HCT116 (cell line): ENCODE measurements at regions not wholly inside any gene's neighbourhood (a gene's known extent, or its start where the extent isn't known, plus 50 kb on each side); places are given as distances from the start of the nearest gene placed in this dataset.

Experiments
- CTCF ChIP-seq, 3 experiments: fragments of 200-600 bp in 1 of 3; sonication (generic) in 1 of 3; IDR thresholded peaks in 2 of 3; conservative IDR thresholded peaks in 1 of 3; 2 replicates each; pipeline ENCODE4 v1.5.1; 2012 to 2017; ENCODE audit warnings: low read depth in 2 of 3, low read length in 2 of 3, antibody characterized with exemption in 1 of 3, borderline replicate concordance in 1 of 3, control low read depth in 1 of 3, mild to moderate bottlenecking in 1 of 3, mixed read lengths in 1 of 3, mixed run types in 1 of 3, moderate library complexity in 1 of 3; ENCODE audit not compliant: insufficient read depth in 1 of 3
- EZH2 ChIP-seq: fragments of 200-600 bp; sonication (generic); IDR thresholded peaks from 2 replicates; pipeline ENCODE4 v1.6.1; 2017; ENCODE audit warnings: antibody characterized with exemption, mixed run types
- MAX ChIP-seq: IDR thresholded peaks from 2 replicates; pipeline ENCODE4 v1.6.1; 2012
- POLR2A ChIP-seq: IDR thresholded peaks from 2 replicates; pipeline ENCODE4 v1.7.0; 2011; ENCODE audit warnings: borderline replicate concordance; ENCODE audit not compliant: insufficient read depth, insufficient read length; ENCODE audit errors: extremely low read depth
- POLR2AphosphoS5 ChIP-seq: IDR thresholded peaks from 2 replicates; pipeline ENCODE4 v1.6.1; 2011; ENCODE audit warnings: mild to moderate bottlenecking, low read depth, low read length, moderate library complexity
- RAD21 ChIP-seq: IDR thresholded peaks from 2 replicates; pipeline ENCODE4 v1.6.1; 2012; ENCODE audit warnings: low read depth, mild to moderate bottlenecking
- SIN3A ChIP-seq: IDR thresholded peaks from 2 replicates; pipeline ENCODE4 v1.6.1; 2012; ENCODE audit warnings: low read depth
- SRF ChIP-seq: IDR thresholded peaks from 2 replicates; pipeline ENCODE4 v1.6.1; 2012; ENCODE audit warnings: low read depth
- ZNF274 ChIP-seq: fragments of 200-500 bp; sonication (Bioruptor generic); IDR thresholded peaks from 2 replicates; pipeline ENCODE4 v1.6.1; 2014; ENCODE audit warnings: mild to moderate bottlenecking, low read depth, low read length, inconsistent platforms
- TF ChIP-seq, protein P1 (sequence below): IDR thresholded peaks from 2 replicates; pipeline ENCODE4 v1.6.1; 2011; ENCODE audit warnings: mild to moderate bottlenecking, low read length, moderate library complexity; ENCODE audit not compliant: insufficient replicate concordance; ENCODE audit errors: extremely low read depth
- TF ChIP-seq, protein P2 (sequence below): IDR thresholded peaks from 2 replicates; pipeline ENCODE4 v1.6.1; 2012; ENCODE audit warnings: low read depth

- TF ChIP-seq EZH2, result no peak
- no peak for TF ChIP-seq RAD21
- TF ChIP-seq SIN3A, result no peak
- no peak for TF ChIP-seq CTCF (IDR thresholded peaks at IDR 0.05 in 2 of 3, conservative IDR thresholded peaks at IDR 0.05 in 1 of 3; ENCODE audit: borderline replicate concordance in 1 of 3, insufficient read depth in 1 of 3, low read depth in 2 of 3, low read length in 2 of 3)
- TF ChIP-seq, protein P1, sequence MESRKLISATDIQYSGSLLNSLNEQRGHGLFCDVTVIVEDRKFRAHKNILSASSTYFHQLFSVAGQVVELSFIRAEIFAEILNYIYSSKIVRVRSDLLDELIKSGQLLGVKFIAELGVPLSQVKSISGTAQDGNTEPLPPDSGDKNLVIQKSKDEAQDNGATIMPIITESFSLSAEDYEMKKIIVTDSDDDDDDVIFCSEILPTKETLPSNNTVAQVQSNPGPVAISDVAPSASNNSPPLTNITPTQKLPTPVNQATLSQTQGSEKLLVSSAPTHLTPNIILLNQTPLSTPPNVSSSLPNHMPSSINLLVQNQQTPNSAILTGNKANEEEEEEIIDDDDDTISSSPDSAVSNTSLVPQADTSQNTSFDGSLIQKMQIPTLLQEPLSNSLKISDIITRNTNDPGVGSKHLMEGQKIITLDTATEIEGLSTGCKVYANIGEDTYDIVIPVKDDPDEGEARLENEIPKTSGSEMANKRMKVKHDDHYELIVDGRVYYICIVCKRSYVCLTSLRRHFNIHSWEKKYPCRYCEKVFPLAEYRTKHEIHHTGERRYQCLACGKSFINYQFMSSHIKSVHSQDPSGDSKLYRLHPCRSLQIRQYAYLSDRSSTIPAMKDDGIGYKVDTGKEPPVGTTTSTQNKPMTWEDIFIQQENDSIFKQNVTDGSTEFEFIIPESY, result no peak
- TF ChIP-seq, protein P2, sequence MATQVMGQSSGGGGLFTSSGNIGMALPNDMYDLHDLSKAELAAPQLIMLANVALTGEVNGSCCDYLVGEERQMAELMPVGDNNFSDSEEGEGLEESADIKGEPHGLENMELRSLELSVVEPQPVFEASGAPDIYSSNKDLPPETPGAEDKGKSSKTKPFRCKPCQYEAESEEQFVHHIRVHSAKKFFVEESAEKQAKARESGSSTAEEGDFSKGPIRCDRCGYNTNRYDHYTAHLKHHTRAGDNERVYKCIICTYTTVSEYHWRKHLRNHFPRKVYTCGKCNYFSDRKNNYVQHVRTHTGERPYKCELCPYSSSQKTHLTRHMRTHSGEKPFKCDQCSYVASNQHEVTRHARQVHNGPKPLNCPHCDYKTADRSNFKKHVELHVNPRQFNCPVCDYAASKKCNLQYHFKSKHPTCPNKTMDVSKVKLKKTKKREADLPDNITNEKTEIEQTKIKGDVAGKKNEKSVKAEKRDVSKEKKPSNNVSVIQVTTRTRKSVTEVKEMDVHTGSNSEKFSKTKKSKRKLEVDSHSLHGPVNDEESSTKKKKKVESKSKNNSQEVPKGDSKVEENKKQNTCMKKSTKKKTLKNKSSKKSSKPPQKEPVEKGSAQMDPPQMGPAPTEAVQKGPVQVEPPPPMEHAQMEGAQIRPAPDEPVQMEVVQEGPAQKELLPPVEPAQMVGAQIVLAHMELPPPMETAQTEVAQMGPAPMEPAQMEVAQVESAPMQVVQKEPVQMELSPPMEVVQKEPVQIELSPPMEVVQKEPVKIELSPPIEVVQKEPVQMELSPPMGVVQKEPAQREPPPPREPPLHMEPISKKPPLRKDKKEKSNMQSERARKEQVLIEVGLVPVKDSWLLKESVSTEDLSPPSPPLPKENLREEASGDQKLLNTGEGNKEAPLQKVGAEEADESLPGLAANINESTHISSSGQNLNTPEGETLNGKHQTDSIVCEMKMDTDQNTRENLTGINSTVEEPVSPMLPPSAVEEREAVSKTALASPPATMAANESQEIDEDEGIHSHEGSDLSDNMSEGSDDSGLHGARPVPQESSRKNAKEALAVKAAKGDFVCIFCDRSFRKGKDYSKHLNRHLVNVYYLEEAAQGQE, result no peak
- no peak for TF ChIP-seq ZNF274
- TF ChIP-seq SRF, result no peak
- TF ChIP-seq POLR2A, result no peak
- TF ChIP-seq POLR2AphosphoS5, result no peak
- no peak for TF ChIP-seq MAX
Measured at GRCh38 chr5:98499892-98500291, 273.6 kb upstream of the RGMB start.
